GM23338 (cell line): ENCODE measurements at regions not wholly inside any gene's neighbourhood (a gene's known extent, or its start where the extent isn't known, plus 50 kb on each side); places are given as distances from the start of the nearest gene placed in this dataset.

Source experiments
- ATAC-seq: fragments of 200-7000 bp; cut with Tn5 transposase; 3 replicates; pipeline ENCODE4 v1.9.1; 2020
- DNase-seq: peaks from one replicate; pipeline ENCODE4 v3.0.0-alpha.2; 2015; ENCODE audit warnings: low spot score
- H2AFZ ChIP-seq: fragments of 200-600 bp; sonication (generic); 2 replicates; pipeline ENCODE4 v1.8.0; 2016; ENCODE audit warnings: antibody characterized with exemption, mild to moderate bottlenecking, moderate library complexity
- H3F3A ChIP-seq: fragments of 200-600 bp; sonication (generic); replicated peaks from 2 replicates; pipeline ENCODE4 v1.8.0; 2017; ENCODE audit warnings: antibody characterized with exemption, mixed run types, low read depth
- H3K27ac ChIP-seq: fragments of 200-600 bp; sonication (generic); 2 replicates; pipeline ENCODE4 v1.6.1; 2016; ENCODE audit warnings: low read depth
- H3K27me3 ChIP-seq: fragments of 200-600 bp; sonication (generic); 2 replicates; pipeline ENCODE4 v1.8.0; 2016; ENCODE audit warnings: mild to moderate bottlenecking, mixed run types, moderate library complexity; ENCODE audit not compliant: insufficient read depth
- H3K36me3 ChIP-seq: fragments of 200-600 bp; sonication (generic); 2 replicates; pipeline ENCODE4 v1.8.0; 2016; ENCODE audit warnings: mild to moderate bottlenecking; ENCODE audit not compliant: insufficient read depth
- H3K4me1 ChIP-seq: fragments of 200-600 bp; sonication (generic); 2 replicates; pipeline ENCODE4 v1.8.0; 2016; ENCODE audit warnings: mild to moderate bottlenecking, moderate library complexity; ENCODE audit not compliant: insufficient read depth
- H3K4me2 ChIP-seq: fragments of 200-600 bp; sonication (generic); 2 replicates; pipeline ENCODE4 v1.7.1; 2017; ENCODE audit warnings: mixed run types
- H3K4me3 ChIP-seq: fragments of 200-600 bp; sonication (generic); 2 replicates; pipeline ENCODE4 v1.6.1; 2016; ENCODE audit warnings: mixed run types
- H3K79me2 ChIP-seq: fragments of 200-600 bp; sonication (generic); replicated peaks from 2 replicates; pipeline ENCODE4 v1.8.0; 2017; ENCODE audit warnings: mild to moderate bottlenecking; ENCODE audit not compliant: insufficient read depth
- H3K9me2 ChIP-seq: fragments of 200-600 bp; sonication (generic); 2 replicates; pipeline ENCODE4 v1.8.0; 2017; ENCODE audit not compliant: insufficient read depth
- H4K20me1 ChIP-seq: fragments of 200-600 bp; sonication (generic); replicated peaks from 2 replicates; pipeline ENCODE4 v1.8.0; 2017; ENCODE audit warnings: mild to moderate bottlenecking; ENCODE audit not compliant: insufficient read depth
- H3K27ac Mint-ChIP-seq: 2 replicates; pipeline ENCODE4 v1.8.0; 2020; ENCODE audit warnings: inconsistent platforms, mild to moderate bottlenecking, moderate library complexity, mixed read lengths
- H3K27me3 Mint-ChIP-seq: 3 replicates; pipeline ENCODE4 v1.8.0; 2022; ENCODE audit warnings: low read depth, mild to moderate bottlenecking, moderate library complexity, mixed read lengths, inconsistent platforms; ENCODE audit not compliant: insufficient read depth, poor library complexity
- H3K36me3 Mint-ChIP-seq: 3 replicates; pipeline ENCODE4 v1.8.0; 2021; ENCODE audit warnings: low read depth, mild to moderate bottlenecking, inconsistent platforms, moderate library complexity, mixed read lengths
- H3K4me1 Mint-ChIP-seq: 3 replicates; pipeline ENCODE4 v1.8.0; 2020; ENCODE audit warnings: mild to moderate bottlenecking, inconsistent platforms, mixed read lengths
- H3K4me3 Mint-ChIP-seq: 3 replicates; pipeline ENCODE4 v1.8.0; 2021; ENCODE audit warnings: moderate library complexity, mild to moderate bottlenecking, inconsistent platforms, mixed read lengths
- H3K9me3 Mint-ChIP-seq: 3 replicates; pipeline ENCODE4 v1.8.0; 2020; ENCODE audit warnings: moderate library complexity, mild to moderate bottlenecking, inconsistent platforms, mixed read lengths
- CREB1 ChIP-seq: fragments of 250-450 bp; sonication (Bioruptor Pico); IDR thresholded peaks from 2 replicates; pipeline ENCODE4 v1.5.0; 2020; ENCODE audit warnings: low read depth, mild to moderate bottlenecking, moderate library complexity
- ETS1 ChIP-seq: IDR thresholded peaks from 2 replicates; pipeline ENCODE4 v1.6.1; 2016; ENCODE audit warnings: antibody characterized with exemption
- EZH2 ChIP-seq: fragments of 200-600 bp; sonication (generic); IDR thresholded peaks from one replicate; pipeline ENCODE4 v1.8.0; 2017; ENCODE audit warnings: antibody characterized with exemption, mild to moderate bottlenecking, low read depth; ENCODE audit not compliant: unreplicated experiment
- EZH2phosphoT487 ChIP-seq: fragments of 200-600 bp; sonication (generic); IDR thresholded peaks from one replicate; pipeline ENCODE4 v1.8.1; 2018; ENCODE audit warnings: antibody characterized with exemption; ENCODE audit not compliant: unreplicated experiment
- JUNB ChIP-seq: IDR thresholded peaks from one replicate; pipeline ENCODE4 v1.6.1; 2016; ENCODE audit warnings: antibody characterized with exemption; ENCODE audit not compliant: unreplicated experiment
- NANOG ChIP-seq: IDR thresholded peaks from 2 replicates; pipeline ENCODE4 v1.6.1; 2016; ENCODE audit warnings: antibody characterized with exemption, borderline replicate concordance
- POLR2AphosphoS5 ChIP-seq: IDR thresholded peaks from 2 replicates; pipeline ENCODE4 v1.6.1; 2016; ENCODE audit warnings: antibody characterized with exemption, low read depth
- REST ChIP-seq: IDR thresholded peaks from one replicate; pipeline ENCODE4 v1.6.1; 2018; ENCODE audit warnings: antibody characterized with exemption; ENCODE audit not compliant: unreplicated experiment
- STAT1 ChIP-seq: IDR thresholded peaks from one replicate; pipeline ENCODE4 v1.6.1; 2016; ENCODE audit warnings: antibody characterized with exemption; ENCODE audit not compliant: unreplicated experiment
- ZNF114 ChIP-seq: fragments of 250-450 bp; sonication (Bioruptor Pico); IDR thresholded peaks from 2 replicates; pipeline ENCODE4 v1.5.0; 2020; ENCODE audit warnings: mild to moderate bottlenecking, moderate library complexity
- ZNF331 ChIP-seq: fragments of 250-450 bp; sonication (Bioruptor Pico); IDR thresholded peaks from 2 replicates; pipeline ENCODE4 v1.5.0; 2020; ENCODE audit warnings: low read depth, mild to moderate bottlenecking, moderate library complexity
- ZNF462 ChIP-seq: fragments of 250-450 bp; sonication (Bioruptor Pico); IDR thresholded peaks from 2 replicates; pipeline ENCODE4 v1.5.0; 2020; ENCODE audit warnings: mild to moderate bottlenecking, moderate library complexity
- TF ChIP-seq, protein P1 (sequence below), 2 experiments: fragments of 200-600 bp in 1 of 2; sonication (generic) in 1 of 2; conservative IDR thresholded peaks; 2 replicates each; pipeline versions ENCODE4 v1.5.1 to v1.6.1; 2016 to 2017; ENCODE audit warnings: antibody characterized with exemption in 2 of 2, low read depth in 2 of 2, mild to moderate bottlenecking in 2 of 2, moderate library complexity in 1 of 2

DNA sequence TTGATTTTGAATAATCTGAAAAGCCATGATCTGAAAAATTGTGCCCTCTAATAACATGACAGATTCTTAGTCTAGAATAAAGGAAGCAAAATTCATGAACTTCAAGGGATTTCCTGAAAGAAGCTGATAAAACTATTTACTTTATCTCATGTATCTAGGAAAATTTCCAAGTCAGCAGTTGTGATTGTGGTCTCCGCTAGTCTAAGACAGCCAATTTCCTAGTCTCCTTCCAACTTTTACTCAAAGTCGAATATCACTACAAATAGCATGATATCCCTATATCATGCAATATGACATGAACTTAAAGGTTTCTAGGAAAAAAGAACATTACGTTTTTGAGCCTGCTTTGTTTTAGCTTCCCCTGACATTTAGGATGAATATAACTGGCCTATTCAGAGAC lies 202.1 kb upstream of the GHITM start:
- Histone ChIP-seq H3K9me2 (0 out of 2 replicates have a peak, but pooled peaks cover 4% of the 10 kb centered on the region), H3K4me2 (no peak overlapping the region), H3K27ac (no peak overlapping the region), H2AFZ (no peak overlapping the region), H3K27me3 (no peaks in the 10 kb centered on the region), H3F3A (no peaks in the 10 kb centered on the region), H3K36me3 (no peaks in the 10 kb centered on the region), H3K79me2 (no peaks in the 10 kb centered on the region), H4K20me1 (no peaks in the 10 kb centered on the region), H3K4me3 (no peak overlapping the region), H3K4me1 (peaks cover 4% of the 10 kb centered on the region; the same call in 1 of the 2 replicates)
- no peaks in the 10 kb centered on the region for H3K9me3 Mint-ChIP-seq
- H3K36me3 Mint-ChIP-seq: no peaks in the 10 kb centered on the region
- H3K27ac Mint-ChIP-seq: no peak overlapping the region
- ATAC-seq: no peak
- DNase-seq: no peak
- TF ChIP-seq ZNF331 (no peak), STAT1 (no peak), JUNB (no peak), EZH2phosphoT487 (no peak), REST (no peak), POLR2AphosphoS5 (no peak), NANOG (no peak), CREB1 (no peak), EZH2 (no peak), ZNF114 (CRISPR knock-in tag) (no peak), ZNF462 (no peak), ETS1 (no peak)
- TF ChIP-seq, protein P1, sequence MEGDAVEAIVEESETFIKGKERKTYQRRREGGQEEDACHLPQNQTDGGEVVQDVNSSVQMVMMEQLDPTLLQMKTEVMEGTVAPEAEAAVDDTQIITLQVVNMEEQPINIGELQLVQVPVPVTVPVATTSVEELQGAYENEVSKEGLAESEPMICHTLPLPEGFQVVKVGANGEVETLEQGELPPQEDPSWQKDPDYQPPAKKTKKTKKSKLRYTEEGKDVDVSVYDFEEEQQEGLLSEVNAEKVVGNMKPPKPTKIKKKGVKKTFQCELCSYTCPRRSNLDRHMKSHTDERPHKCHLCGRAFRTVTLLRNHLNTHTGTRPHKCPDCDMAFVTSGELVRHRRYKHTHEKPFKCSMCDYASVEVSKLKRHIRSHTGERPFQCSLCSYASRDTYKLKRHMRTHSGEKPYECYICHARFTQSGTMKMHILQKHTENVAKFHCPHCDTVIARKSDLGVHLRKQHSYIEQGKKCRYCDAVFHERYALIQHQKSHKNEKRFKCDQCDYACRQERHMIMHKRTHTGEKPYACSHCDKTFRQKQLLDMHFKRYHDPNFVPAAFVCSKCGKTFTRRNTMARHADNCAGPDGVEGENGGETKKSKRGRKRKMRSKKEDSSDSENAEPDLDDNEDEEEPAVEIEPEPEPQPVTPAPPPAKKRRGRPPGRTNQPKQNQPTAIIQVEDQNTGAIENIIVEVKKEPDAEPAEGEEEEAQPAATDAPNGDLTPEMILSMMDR (conservative IDR thresholded peaks at IDR 0.05; ENCODE audit: low read depth in 2 of 2): no peak
- H3K4me3 Mint-ChIP-seq: no peak overlapping the region
- H3K4me1 Mint-ChIP-seq: peaks cover 5% of the 10 kb centered on the region
- no peaks in the 10 kb centered on the region for H3K27me3 Mint-ChIP-seq
